GM21825 (cell line): ENCODE measurements at regions not wholly inside any gene's neighbourhood (a gene's known extent, or its start where the extent isn't known, plus 50 kb on each side); places are given as distances from the start of the nearest gene placed in this dataset.

Experiments
- ATAC-seq: cut with Tn5 transposase; IDR thresholded peaks from one replicate; pipeline ENCODE4 v1.9.1; 2021; ENCODE audit warnings: mild to moderate bottlenecking, moderate library complexity; ENCODE audit not compliant: unreplicated experiment

DNA sequence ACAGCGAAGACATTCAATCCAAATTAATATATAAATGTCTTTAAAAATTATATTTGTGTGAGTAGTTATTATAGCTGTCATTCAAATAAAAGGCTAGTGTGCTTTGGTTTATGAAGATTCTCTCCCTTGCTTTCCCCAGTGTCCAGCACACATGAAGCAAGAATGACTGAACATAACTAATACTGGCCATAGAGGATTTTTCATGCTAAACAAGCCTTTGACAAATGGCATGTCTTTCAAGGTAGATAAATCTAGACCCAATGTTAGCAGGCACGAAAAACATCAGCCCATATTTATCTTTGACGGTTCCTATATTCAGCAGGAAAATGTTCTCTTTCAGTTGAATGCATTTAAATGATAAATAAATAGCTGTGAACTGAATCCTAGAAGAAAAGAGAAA is 1234.4 kb downstream of the EPHA7 start:
- no peak for ATAC-seq

DNA sequence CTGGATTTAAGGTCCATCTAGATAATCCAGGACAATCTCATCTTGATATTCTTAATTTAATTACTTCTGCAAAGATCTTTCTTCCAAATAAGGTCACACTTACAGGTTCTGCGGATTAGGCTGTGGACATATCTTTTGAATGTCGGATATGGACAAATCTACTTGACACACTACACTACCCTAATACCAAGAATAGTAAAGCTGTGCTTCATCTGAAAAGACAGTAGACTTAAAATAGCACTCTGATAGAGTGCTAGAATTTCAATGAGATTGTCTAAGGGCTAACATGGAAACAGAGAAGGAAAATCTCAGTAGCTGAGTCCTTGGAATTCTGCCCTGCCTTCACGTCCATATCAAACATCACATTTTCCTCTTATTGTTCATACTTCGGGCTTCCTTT is 1238.0 kb downstream of the EPHA7 start:
- ATAC-seq = no peak

DNA sequence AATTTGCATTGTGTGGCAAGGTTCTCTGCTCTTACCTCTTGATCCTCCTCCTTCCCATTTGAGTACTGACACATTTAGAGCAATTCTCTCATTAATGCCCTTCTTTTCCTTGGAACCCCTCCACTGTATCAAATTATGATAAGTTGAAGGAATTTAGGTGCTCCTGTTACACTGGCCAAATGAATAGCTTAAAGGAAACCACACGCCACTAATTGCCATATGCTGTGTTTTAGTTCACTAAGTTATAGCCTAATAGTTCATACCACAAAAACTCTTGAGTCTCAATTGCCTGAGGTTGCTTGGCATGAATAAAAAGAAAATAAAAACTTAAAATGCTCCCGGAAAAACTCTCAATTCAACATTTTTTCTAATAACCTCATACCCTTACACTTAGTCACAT is 1239.3 kb downstream of the EPHA7 start:
- no peak for ATAC-seq

DNA sequence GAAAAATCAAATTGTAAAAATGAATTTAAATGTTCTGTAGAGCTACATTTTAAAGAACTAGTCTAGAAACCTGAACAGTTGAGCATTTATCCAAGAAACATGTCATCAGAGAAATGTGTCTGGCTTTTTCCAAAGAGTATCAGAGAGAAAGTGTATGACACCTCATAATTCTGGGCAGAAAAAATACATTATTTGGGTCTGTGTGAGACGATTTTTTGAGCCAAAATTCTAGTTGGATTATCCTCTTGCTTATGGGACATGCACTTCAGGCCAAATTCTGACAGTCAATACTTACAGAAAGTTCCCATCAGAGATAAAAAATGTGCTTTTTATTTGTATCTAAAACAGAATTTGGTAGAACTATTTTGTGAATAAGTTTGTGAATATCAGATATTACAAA is 1242.7 kb downstream of the EPHA7 start:
- ATAC-seq = no peak

DNA sequence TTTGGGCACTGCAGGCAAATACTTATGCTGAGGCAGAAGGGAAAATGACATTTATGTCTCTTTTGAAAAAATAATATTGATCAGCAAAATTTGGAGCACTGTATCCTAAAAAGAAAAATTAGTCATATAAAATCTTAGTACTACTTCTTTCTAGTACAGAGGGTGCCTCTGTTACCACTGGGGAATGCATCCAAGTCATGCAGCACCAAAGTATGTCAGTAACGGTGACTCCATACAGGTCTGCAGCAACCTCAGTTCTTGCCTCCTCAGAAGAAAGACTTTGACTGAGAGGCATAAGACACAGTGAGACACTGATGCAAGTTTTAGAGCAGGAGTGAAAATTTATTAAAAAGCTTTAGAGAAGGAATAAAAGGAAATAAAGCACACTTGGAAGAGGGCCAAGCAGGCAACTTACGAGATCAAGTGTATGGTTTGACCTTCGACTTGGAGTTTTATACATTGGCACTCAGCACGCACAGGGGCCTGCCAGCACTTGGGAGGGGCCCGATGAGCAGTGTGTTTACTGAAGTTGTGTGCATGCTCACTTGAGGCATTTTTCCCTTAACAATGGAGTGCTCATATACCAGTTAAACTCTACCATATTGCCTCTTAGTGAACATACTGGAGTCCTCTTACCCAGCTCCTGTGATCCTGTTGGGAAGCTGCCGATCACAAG is 1244.8 kb downstream of the EPHA7 start:
- ATAC-seq = no peak

DNA sequence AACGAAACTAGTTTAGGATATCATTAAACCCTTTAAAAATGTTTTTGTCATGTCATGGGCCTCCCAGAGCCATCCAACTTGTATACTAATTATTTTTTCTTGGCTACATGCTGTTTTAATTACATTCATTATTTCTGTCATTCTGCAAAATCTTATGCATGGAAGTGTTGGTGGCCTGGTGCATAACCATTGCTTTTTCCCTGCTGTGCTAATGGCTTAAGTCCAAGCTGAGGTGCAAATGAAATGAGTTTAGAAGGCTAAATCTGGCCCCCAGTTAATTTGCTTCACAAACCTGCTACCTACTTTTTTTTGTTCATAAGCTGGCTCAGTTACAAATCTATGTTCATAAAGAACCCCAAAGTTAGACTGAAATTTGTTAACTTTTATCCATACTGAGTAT is 1249.9 kb downstream of the EPHA7 start:
- no peak for ATAC-seq

DNA sequence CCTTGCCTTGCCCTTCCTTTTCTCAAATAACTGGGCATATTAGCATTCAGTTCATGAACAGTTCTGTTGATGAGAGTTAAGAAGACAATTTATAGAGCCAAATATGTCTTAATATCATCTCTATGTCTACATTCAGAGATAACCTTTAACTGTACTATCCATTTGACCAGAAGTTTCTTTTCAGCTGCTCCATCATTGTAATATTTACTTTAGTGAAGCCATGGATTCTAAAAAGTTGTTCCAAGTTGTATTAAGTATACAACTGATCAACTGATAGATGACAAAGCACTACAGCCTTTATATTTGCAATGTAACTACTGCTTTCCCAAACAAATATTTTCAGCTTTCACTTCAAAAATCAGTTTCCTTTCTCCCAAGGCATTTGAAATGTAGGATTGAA is 1252.7 kb downstream of the EPHA7 start:
- ATAC-seq = no peak

- no peak for ATAC-seq
Measured at GRCh38 chr6:92161953-92162352, 1257.4 kb downstream of the EPHA7 start.

- ATAC-seq = no peak
Measured at GRCh38 chr6:92160226-92160625, 1259.1 kb downstream of the EPHA7 start.

DNA sequence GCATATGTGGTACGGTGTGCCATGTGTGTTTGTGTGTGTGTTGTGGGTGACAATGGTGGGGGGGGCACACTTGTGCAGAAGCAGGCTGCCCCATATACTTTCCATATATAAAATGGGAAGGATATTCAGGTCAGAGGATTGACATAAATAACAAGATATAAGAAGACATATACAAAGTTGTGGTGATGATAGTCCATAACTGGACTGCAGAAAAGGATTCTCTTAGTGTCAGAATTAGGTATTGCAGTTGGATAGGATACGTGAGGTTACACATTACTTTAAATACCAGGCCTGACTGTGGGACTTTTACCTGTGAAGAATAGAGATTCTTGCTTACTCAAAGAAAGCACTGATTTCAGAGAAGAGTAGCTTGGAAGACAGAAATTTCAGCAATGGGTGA is 1260.3 kb downstream of the EPHA7 start:
- ATAC-seq = no peak

- no peak for ATAC-seq
Measured at GRCh38 chr6:92150553-92150952, 1268.8 kb downstream of the EPHA7 start.

DNA sequence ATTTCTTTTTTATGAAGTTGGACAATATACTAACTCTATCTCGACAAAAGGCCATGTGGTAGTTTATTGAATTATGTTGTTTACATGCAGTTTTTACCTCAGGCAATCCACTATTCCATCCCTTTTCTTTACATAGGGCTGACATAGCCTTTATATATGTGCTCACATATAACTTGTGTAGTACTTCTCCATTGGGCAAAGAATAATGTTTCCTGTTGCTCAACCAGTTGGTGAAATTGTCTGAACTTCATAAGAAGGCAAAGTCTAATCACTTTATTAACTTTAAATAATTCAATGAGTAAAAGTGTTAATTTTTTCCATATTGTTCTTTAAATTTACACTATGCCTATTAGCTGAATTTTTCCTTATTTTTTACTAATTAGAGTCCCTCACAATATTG is 1272.1 kb downstream of the EPHA7 start:
- ATAC-seq = no peak

- no peak for ATAC-seq
Measured at GRCh38 chr6:92139601-92140000, 1279.8 kb downstream of the EPHA7 start.

GRCh38 chr6:92132957-92133356 is 1286.4 kb downstream of the EPHA7 start:
- ATAC-seq = no peak

DNA sequence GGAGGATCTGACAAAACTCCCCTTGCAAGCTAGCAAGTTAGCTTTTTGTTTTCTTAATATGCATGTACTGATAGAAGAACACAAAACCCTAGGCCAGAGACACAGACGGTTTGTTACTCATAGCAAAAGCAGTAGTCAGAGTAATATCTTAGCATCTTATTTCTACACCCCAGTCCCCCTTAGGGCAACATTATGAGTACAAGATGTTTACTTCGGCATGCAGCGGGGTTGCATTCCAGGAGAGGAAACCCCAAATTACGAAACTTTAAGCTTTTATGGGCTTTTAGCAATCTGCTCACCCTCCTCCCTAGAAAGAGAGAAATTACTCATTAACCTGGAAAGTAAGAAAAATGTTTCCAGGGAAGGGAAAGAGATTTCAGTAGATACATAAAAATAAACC is 1286.9 kb downstream of the EPHA7 start:
- no peak for ATAC-seq

DNA sequence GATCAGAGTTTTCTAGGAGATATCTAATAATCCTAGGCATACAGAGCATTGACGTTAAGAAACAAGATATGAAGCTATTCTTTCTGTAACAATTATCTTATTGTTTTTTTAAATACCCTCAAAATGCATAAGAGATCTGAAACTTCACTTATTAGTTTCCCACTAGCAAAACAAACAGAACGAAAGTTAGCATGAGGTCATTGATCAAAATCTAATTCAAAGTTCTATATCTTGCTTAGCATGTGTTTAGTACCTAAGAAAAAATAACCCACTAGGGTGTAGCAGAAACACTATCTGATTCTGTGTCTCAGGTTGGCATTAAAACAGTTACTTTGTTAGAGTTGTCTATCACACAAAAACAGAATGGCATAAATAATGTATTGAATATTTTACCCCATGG is 1288.4 kb downstream of the EPHA7 start:
- no peak for ATAC-seq

- ATAC-seq = no peak
Measured at GRCh38 chr6:92126983-92127382, 1292.4 kb downstream of the EPHA7 start.

DNA sequence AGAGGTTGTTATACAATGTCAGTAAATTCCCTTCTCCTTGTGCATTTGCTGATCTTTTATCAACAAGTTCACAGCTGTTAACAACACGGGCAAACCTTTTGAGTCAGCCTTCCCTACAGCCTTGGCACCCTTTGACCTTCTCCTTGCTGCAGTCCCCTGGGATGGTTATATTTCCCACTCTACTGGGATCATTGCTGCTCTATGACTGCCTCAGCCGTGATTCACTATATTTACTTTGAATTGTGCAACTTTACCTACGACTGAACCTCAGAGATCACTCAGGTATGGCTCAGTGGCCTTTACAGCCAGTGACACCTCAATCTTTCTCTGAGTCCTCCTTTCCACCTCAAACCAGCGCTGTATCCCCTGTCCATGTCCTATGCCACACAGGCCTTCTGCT is 1293.3 kb downstream of the EPHA7 start:
- no peak for ATAC-seq

DNA sequence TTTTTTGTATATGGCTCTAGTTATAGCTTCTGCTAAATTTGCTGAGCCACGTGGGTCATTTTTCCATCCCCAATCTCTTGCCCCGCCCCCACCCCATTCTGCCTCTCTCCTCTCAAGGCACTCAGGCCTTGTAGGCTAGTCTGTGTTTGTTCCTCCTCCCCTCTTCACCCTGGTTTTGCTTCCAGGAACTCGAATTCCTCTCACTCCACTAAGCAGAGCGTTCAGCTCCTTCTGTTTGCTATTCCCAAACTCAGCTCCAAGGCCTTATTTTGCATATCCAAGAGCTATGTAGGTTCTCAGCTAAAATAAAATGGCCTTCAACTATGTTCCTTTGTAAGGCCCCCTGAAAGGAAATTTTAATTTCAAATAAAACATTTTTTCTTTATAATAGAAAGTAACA is 1293.7 kb downstream of the EPHA7 start:
- no peak for ATAC-seq

DNA sequence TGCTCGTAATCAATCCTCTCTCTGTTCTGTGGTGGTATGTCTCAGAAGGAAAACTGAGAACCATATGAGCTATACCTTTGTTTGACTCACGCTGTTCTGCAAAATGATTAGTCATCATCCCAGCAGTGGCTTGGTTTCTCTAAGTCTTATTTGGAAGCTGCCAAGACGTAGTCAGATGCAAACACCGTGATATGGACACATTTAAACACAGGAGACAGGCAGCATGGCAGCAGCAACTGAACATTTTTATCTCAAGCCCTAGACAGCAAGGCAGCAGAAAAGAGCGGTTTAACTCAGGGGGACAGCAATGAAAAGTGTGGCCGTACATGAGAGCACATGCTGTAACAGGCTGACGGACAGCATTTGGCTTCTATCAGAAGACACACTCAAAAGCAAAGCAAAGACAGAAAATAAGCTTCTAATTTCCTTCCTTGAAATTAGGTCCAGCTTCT is 1295.1 kb downstream of the EPHA7 start:
- ATAC-seq = no peak

GRCh38 chr6:92122746-92123145 is 1296.6 kb downstream of the EPHA7 start:
- ATAC-seq = no peak

DNA sequence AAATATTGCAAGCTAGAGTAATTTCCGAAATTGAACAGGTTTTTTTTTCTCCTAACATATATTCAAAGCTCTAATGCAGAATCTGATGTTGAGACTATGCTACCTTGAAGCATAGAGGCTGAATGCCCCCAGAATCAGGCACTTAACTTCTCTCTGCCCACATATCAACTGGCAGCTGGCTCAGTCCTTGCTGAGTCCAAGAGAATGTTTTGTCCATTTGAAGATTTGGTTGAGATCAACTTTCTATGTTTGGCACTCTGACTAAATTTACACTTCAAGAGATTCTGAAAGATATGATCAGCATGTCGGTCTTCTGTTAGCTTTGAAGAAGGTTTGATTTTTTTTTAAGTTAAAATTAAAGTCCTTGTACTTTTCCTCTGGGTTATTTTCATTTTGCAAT is 1298.1 kb downstream of the EPHA7 start:
- ATAC-seq = no peak

- ATAC-seq = no peak
Measured at GRCh38 chr6:92117800-92118199, 1301.6 kb downstream of the EPHA7 start.
